HG03558 (cell line): ENCODE measurements at regions not wholly inside any gene's neighbourhood (a gene's known extent, or its start where the extent isn't known, plus 50 kb on each side); places are given as distances from the start of the nearest gene placed in this dataset.

Experiments
- ATAC-seq: cut with Tn5 transposase; IDR thresholded peaks from one replicate; pipeline ENCODE4 v1.9.1; 2021; ENCODE audit warnings: moderate number of reproducible peaks; ENCODE audit not compliant: unreplicated experiment; ENCODE audit errors: extremely low read depth

DNA sequence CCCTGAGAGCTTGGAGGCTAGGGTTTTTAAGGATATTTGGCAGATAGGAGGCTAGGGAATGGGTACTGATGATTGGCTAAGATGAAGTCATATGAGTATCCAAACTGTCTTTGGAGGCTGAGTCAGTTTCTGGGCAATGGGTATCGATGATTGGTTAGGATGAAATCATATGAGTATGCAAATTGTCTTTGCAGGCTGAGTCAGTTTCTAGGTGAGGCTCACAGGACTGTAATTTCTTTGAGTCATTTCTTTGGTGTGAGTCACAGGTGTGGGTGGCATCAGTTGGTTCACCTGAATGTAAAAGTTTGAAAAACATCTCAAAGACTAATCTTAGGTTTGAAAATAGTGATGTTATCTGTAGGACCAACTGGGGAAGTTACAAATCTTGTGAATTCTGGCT lies 1068.0 kb downstream of the NR2F1-AS1 start:
- no peak for ATAC-seq

DNA sequence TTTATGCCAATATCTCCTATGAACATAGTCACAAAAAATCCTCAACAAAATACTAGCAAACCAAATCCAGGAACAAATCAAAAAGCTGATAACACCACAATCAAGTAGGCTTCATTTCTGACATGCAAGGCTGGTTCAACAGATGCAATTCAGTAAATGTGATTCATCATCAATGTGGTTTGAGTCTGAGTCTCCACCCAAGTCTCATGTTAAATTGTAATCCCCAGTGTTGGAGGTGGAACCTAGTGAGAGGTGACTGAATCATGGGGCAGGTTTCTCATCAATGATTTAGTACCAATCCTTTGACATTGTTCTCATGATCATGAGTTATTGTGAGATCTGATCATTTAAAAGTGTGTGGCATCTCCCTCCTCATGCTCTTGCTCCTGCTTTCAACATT lies 1072.7 kb downstream of the NR2F1-AS1 start:
- ATAC-seq: no peak

DNA sequence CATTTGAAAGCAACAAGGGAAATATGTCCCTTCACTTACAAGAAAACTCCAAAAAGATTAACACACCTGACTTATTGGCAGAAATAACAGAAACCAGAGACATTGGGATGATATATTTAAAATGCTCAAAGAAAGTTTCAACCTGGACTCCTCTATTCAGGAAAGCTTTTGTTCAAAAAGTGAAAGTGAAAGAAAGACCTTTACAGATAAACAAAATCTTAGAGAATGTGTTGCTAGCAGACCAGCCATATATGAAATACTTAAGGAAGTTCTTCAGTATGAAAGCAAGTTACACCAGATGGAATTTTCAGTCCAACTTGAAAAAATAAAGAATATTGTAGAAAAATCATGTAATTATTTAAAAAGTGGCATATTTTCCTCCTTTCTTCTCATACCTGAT lies 1075.1 kb downstream of the NR2F1-AS1 start:
- ATAC-seq: no peak

DNA sequence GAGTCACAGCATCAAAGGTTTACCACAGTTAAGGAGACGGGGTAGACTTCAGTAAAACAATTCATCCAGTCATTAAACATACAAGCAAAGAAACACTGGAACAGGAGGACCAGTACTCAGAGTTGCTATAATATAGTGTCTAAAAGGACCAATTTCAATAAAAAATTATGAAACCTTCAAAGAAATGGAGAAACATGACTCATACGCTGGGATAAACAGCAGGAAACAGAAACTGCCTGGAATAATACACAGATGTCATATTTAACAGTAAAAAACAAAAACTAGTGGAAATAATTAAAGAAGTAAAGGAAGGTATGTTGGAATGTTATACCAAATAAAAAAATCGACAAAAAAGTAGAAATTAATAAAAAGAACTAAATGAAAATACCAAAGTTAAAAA lies 1075.9 kb downstream of the NR2F1-AS1 start:
- ATAC-seq: no peak

DNA sequence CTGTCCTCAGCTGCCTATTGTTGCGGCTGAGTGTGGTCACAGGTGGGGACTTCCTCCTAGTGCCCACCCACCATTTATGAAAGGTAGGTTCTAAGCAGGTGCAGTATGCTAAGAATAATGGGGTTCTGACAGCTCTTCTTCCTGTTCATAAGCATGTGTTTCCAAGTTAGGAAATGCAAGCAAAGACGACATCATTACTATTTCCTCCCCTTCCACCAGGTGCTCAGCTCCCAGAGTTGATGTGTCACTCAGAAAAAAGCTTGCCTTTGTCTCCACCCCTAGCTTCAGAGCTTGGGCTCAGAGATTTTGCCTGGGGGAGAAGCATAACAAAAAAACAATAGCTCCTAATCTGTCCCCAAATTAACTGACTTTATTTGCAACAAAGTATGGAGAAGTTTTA lies 1076.7 kb downstream of the NR2F1-AS1 start:
- ATAC-seq: no peak

DNA sequence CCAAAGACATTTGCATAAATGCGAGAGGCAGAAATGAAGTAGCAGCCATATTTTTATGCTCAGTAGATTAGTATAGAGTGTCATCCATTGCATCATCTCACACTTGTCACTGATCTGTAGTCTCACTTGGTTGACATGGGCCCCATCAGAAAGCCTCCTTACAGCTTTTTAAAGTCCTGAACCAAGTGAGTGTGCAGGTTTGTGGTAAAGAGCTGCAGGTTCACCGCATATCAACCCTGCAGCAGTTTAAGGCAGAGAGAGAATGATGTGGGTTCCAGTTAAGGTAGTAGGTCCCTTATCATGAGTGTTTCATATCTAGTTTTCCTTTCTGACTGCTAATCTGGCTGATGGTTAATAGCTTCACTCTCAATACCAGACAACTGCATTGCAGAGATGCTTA lies 1080.3 kb downstream of the NR2F1-AS1 start:
- no peak for ATAC-seq

DNA sequence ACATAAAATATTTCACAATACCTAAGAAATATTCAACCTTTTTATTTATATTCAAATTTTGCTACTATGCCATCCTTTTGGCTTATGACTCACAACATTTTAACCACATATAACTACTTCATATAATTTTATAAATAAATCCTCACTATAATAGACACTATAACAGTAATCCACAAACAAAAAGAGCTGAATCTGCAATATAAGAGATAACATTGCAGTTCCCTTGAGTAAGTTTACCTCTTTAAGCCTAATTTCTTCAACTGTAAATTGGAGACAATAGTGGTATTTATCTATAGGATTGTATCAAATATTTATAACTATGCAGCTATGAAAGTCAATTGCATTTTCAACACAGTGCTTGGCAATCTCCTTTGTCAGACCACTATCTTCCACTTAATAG lies 1084.5 kb downstream of the NR2F1-AS1 start:
- no peak for ATAC-seq

DNA sequence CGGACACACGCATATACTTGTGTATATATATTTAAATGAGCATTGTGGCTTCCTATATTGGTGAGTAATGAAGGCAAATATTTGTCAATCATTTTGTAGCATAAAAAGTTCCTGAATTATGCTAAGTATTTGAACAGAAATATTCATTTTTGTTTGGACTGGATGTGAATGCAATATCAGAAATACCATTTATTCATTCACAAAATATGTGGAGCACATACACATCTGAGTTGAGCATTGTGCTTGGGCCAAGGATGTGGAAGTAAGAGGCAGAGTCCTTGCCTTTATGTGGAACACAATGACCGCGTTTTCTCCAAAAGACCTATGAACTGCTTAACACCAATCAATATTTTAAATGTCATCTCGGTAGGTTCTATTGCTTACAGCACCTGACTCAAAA lies 1086.5 kb downstream of the NR2F1-AS1 start:
- ATAC-seq: no peak

DNA sequence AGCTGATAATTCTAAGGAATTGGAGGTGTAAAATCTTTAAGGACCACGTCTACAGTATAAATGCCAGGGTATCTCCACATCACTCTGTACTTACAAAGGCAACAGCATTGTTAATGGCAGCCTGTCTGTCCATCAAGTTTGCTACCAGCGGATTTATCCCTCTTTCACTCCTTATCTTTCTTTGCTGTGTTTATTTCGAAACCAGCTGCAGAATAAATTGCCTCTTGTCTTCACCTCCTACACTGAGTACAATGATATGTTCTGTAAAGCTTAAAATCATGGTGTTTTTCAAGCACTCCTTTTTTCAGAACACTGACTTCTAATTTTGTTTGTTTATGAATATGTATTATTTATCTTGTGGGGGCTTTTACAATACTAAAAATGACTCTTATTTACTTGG lies 1088.1 kb downstream of the NR2F1-AS1 start:
- no peak for ATAC-seq

DNA sequence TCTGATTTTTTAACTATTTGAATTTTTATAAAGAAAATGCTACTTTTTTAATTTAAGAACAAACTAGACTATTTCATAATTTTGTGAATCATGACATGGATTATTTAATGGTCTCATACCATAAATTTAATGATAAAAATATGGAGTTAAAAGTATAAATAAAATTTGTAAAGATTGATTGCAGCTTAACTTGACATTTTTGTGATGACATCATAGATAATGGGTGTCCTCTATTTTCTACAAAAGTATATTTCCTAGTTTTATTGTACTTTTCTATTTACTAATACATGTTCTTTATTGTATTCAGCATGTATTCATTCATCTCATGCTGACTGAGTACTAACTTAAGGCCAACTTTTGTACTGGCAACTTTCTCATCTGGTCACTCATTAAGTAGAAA lies 1096.5 kb downstream of the NR2F1-AS1 start:
- ATAC-seq: no peak

DNA sequence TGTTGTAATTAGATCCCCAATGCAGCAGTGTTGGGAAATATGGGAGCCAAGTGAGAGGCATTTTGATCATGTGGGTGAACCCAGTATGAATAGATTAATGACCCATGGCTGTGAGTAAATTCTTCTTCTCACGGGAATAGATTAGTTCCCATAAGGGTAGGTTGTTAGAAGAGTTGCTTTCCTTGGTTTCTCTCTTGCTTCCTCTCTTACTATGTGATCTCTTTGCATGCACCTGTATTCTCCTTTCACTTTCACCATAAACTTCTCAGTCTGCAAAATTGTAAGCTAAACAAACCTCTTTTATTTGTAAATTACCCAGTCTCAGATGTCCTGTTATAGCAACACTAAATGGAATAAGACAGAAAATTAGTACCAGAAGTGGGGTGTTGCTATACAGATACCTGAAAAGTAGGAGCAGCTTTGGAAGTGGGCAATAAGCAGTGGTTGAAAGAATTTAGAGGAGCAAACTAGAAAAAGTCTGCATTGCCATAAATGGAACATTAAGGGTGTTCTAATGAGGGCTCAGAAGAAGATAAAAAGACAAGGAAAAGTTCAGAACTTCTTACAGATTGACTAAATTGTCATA lies 1090.0 kb upstream of the ARRDC3 start:
- no peak for ATAC-seq

DNA sequence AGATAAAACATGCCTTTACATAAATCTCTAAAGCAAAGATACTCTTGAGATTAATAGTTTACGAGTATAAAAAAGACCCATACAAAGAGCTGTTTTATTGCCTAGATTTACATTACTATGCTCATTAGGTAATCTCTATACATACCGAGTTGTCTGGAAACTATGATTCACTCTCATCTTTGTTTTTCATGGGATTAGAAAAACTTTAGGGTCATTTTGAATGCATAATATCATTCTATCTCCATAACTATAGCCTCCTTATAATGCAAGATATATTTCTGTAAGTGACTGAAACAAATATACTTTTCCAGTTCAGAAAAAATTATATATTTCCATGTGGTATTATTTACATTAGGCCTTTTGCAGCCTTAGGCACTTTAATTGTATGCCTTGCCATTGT lies 1088.7 kb upstream of the ARRDC3 start:
- ATAC-seq: no peak

DNA sequence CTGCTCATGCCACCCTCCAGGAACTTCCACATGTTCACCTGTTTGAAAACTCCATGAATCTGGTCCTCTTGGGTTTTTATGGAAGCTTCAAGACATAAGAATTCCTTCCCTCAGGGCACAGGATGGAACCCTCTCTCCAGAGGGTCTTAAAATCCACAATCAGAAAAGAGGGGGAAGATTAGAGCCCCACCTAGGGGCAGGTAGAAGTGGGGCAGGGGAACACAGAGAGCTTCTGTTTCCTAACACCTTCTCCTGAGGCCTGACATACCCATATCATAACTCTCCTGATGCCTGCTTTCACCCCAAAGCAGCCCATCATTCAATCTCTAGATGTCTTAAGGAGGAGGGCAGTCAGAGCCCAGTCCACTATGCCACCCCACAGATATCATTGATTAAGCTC lies 1087.7 kb upstream of the ARRDC3 start:
- ATAC-seq: no peak

DNA sequence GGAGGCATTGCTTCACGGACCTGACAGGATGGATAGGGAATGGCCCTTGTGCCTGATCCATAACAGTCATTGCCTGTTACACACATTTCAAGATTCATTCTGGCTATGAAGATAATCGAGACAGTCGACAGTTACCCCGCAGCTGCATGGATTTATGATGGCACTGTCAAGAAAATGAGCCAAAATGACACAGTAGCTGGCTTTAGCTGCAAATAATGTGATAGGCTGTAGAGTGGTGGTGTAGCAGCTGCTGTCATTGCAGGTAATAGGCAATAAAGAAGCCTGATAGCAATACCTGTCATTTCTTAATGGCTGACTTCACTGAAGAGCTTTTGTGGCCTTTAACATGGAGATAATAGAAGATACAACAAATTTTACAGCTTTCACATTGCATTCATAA lies 1085.2 kb upstream of the ARRDC3 start:
- ATAC-seq: no peak

DNA sequence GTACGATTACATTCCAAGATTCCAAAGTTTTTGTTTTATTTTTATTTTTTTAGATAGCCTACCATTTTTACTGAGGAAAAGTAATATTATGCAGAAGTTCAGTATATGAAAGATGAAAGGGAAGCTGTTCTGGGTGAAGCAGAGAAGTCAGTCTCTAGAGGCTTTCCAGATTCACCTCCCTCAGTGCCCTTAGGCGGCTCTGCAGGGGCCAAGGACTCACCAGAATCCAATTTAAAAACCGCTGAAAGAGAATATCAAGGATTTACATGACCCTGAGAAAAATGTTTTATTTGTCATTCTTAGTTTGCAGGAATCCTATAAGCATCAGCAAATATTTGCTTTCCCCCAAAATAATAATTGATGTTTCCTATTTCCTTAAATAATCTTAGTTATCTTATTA lies 1084.6 kb upstream of the ARRDC3 start:
- no peak for ATAC-seq

DNA sequence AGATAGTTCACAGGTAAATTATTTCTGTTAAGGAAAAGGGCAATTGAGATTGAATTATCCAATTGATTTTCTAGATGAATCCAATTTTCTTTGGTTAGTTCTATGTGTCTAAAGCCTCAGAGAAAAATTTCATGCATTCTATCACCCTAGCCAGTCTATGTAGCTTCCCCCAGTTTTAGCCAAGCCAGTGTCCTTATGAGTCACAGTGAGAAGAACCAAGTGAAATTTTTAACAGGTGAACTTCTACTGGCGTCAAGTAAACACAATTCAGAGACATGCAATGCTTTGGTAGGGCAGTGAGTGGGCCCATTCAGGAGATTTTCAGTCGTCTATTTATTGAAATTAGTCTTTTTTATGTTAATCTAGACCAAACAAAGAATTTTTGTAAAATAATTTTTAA lies 1077.4 kb upstream of the ARRDC3 start:
- ATAC-seq: no peak

DNA sequence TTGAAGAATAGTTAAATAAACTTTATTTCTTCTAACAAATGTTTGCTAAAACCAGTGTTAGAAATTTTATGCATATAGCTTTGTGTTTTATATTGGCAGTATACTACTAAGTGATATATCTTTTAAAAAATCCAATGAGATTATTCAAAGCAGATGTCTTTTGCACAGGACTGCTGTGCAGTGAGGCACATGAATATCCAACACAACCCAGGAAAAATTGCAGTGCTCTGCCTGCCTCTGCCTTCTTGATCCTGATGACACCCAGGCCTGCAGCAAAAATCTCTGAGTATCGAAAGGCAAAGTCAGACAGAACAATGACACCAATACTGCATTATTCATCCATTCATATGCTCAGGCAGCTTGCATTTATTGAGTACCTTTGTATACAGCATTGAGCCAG lies 1076.5 kb upstream of the ARRDC3 start:
- ATAC-seq: no peak

DNA sequence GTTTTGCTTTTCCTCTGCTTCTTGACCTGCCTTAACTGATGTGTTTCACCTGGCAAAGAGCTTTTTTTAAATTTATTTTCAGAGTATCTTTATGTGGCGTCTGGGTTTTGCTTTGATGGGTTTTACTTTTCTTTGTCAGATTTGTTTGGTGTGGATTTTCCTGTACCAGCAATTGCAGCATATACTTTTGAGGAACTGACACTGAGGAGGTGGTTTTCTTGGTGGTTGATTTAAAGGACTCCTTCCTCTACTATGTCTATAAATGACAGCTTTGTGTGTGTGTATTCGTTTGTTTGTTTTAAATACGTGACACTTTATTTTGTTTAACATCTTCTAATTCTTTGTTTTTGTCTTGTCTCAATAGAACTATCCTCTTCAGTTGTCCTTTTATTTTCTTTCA lies 1071.9 kb upstream of the ARRDC3 start:
- peak; percentile 92 for ATAC-seq

DNA sequence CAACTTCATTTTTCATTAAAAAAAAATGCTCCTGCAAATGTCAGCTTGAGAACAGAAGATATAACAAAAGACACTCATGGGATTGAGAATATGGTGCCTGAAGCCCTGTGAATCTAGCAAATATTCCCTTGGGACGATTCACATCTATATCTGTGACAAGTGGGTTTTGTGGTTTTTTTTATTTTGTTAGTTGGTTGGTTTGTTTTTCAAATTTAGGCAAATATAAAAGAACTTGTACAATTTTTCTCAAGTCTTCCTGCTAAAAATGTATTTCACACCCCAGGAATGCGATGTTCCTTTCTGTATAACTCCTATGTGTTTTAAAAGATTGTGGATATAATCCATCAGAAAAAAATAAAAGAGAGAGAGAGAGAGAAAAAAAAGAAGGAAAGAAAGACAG lies 1061.8 kb upstream of the ARRDC3 start:
- no peak for ATAC-seq

DNA sequence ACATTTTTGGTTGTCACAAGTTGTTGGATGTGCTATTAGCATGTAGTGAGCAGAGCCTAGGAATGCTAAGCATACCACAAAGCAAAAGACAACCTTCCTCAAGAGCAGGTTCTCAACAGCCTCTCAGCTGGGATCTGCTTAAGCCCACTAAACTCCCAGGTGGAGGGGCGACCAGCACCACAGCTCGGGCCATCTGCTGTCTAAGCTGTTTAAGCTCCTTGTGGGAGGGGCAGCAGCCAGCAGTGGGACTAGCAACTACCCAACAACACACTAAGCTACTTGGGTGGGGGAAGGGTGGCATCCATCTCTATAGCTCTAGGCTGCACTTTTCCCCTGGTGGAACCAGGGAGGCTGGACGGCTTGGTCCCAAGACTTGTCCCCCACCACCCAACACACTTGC lies 1052.7 kb upstream of the ARRDC3 start:
- no peak for ATAC-seq

DNA sequence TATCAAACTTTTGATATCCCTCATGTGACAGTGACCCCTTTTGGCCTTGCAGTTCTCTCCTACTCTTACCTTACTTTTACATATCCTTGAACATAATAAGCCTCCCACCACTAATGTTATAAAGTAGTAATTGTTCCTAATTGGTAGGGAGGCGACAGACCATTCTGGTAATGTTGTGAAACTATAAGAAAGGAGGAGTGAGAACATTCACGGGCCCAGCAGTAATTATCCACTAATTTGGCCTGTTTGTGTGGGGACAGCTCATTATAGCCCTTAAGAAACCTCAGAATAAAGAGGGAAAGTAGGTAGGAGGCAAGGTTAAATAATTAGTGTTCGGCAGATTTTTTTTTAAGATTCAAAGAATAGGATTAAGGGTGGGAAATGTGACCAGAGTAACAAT lies 1046.5 kb upstream of the ARRDC3 start:
- no peak for ATAC-seq

DNA sequence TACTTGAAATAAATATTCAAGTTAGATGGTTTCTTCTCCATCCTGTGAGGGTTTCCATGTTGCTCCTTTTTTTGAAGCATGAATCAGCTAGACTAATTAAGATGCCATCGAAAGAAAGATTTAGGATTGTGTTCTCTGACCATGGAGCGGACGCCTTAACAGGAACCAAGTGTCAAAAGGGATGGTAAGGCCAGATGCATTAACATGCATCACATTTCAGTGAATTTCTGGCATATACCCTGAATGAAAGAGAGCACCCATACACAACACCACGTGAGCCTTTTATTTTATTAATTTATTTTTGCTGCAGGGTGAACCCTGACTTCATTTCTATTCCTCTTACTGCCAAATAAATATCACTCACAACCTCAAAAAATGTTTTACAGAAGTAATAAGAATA lies 1045.3 kb upstream of the ARRDC3 start:
- no peak for ATAC-seq

DNA sequence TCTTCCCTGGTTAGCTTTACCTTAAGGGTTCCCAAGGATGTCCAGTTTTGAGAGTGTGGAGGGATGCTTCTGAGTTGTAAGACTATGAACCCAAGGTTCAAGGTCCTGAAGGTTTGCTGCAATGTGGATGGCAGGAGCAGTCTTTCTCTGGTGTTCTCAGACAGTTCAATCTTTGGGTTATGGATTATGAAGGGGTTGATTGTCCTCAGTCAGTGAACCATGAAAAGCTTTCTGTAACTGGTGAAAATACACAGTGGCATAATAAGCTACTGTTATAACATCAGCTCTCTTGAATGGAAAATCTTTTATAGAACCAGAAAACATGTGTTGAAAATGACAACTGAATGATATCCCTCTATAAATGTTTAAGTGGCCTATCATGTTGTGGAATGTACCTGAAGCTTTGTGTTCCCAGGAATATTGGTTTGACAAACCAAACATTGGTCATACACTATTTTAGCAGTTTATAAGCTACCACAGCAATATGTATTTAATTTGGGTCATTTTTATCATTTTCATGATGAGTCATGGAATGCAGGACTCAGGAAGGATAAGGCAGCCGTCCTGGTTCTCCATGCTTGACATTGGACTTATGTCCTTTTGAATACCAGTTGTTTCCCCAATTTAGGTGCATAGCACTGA lies 1041.8 kb upstream of the ARRDC3 start:
- no peak for ATAC-seq
